ENCODE measurements at regions not wholly inside any gene's neighbourhood (a gene's known extent, or its start where the extent isn't known, plus 50 kb on each side); places are given as distances from the start of the nearest gene placed in this dataset.

DNA sequence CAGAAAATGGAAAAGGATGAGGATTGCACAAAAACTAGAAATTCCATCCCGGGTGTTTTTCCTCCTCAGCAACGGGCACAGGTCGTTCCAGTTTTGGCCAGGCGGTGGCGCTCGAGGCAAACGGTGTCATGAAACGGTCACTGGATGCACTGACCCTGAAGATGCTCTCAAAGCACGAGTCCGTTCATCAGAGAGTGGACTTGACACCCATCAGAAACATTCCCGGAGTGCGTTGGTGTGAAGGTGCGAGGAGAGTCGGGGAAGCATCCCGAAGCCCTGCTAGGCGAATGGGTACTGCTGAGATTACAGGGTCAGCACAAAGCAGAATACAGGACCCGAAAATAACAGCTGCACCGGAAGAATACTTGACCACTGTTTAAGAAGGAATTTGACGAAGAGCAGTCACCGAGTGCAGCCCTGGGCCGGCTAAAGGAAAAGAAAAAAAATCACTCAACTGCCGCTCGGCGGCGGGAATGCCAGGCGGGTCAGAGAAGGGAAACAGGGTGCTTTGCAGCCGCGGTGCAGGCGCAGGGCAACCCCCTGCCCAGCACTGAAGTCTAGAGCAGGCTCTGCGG is 71.7 kb upstream of the ETS2 start (continued):
- TF ChIP-seq, protein P1, sequence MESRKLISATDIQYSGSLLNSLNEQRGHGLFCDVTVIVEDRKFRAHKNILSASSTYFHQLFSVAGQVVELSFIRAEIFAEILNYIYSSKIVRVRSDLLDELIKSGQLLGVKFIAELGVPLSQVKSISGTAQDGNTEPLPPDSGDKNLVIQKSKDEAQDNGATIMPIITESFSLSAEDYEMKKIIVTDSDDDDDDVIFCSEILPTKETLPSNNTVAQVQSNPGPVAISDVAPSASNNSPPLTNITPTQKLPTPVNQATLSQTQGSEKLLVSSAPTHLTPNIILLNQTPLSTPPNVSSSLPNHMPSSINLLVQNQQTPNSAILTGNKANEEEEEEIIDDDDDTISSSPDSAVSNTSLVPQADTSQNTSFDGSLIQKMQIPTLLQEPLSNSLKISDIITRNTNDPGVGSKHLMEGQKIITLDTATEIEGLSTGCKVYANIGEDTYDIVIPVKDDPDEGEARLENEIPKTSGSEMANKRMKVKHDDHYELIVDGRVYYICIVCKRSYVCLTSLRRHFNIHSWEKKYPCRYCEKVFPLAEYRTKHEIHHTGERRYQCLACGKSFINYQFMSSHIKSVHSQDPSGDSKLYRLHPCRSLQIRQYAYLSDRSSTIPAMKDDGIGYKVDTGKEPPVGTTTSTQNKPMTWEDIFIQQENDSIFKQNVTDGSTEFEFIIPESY (CRISPR knock-in tag; IDR thresholded peaks at IDR 0.05), result 0 out of 2 replicates have a peak, but pooled peaks have one; percentile 14
- TF ChIP-seq ZNF235 (CRISPR knock-in tag; IDR thresholded peaks at IDR 0.05; ENCODE audit: borderline replicate concordance), result no peak
- TF ChIP-seq SMC3 (IDR thresholded peaks at IDR 0.05; ENCODE audit: low read length), result peak; percentile 90
- TF ChIP-seq ZNF354B (CRISPR knock-in tag; IDR thresholded peaks at IDR 0.05), result no peak
- TF ChIP-seq RARA (CRISPR knock-in tag; IDR thresholded peaks at IDR 0.05), result peak; percentile 55
- no peak for TF ChIP-seq ZSCAN30 (CRISPR knock-in tag; IDR thresholded peaks at IDR 0.05)
- no peak for TF ChIP-seq CBX1 (IDR thresholded peaks at IDR 0.05; ENCODE audit: low read depth)
- TF ChIP-seq, protein P2, sequence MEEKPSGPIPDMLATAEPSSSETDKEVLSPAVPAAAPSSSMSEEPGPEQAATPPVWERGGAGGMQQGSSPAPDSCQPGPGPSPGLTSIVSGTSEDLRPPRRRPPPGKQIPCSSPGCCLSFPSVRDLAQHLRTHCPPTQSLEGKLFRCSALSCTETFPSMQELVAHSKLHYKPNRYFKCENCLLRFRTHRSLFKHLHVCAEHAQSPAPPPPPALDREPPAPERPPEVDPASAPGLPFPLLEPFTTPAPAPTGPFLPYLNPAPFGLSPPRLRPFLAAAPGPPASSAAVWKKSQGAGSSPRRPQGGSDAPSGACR (CRISPR knock-in tag; IDR thresholded peaks at IDR 0.05), result peak; percentile 48; the same call in 1 of the 2 replicates
- TF ChIP-seq SSRP1 (CRISPR knock-in tag; IDR thresholded peaks at IDR 0.05), result 0 out of 2 replicates have a peak, but pooled peaks have one; percentile 39
- TF ChIP-seq, protein P3, sequence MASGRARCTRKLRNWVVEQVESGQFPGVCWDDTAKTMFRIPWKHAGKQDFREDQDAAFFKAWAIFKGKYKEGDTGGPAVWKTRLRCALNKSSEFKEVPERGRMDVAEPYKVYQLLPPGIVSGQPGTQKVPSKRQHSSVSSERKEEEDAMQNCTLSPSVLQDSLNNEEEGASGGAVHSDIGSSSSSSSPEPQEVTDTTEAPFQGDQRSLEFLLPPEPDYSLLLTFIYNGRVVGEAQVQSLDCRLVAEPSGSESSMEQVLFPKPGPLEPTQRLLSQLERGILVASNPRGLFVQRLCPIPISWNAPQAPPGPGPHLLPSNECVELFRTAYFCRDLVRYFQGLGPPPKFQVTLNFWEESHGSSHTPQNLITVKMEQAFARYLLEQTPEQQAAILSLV (CRISPR knock-in tag; IDR thresholded peaks at IDR 0.05; ENCODE audit: borderline replicate concordance), result peak; percentile 61; the same call in 1 of the 2 replicates
- no peak for TF ChIP-seq SAFB2 (CRISPR knock-in tag; IDR thresholded peaks at IDR 0.05; ENCODE audit: borderline replicate concordance, low read depth)
- TF ChIP-seq, protein P4, sequence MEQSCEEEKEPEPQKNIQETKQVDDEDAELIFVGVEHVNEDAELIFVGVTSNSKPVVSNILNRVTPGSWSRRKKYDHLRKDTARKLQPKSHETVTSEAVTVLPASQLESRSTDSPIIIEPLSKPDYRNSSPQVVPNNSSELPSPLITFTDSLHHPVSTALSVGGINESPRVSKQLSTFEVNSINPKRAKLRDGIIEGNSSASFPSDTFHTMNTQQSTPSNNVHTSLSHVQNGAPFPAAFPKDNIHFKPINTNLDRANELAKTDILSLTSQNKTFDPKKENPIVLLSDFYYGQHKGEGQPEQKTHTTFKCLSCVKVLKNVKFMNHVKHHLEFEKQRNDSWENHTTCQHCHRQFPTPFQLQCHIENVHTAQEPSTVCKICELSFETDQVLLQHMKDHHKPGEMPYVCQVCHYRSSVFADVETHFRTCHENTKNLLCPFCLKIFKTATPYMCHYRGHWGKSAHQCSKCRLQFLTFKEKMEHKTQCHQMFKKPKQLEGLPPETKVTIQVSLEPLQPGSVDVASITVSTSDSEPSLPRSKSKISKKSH (CRISPR knock-in tag; IDR thresholded peaks at IDR 0.05; ENCODE audit: borderline replicate concordance), result 0 out of 2 replicates have a peak, but pooled peaks have one; percentile 24
- TF ChIP-seq BCL6 (CRISPR knock-in tag; IDR thresholded peaks at IDR 0.05), result 0 out of 2 replicates have a peak, but pooled peaks have one; percentile 21
- TF ChIP-seq POGZ (CRISPR knock-in tag; IDR thresholded peaks at IDR 0.05), result 0 out of 2 replicates have a peak, but pooled peaks have one; percentile 58
- no peak for TF ChIP-seq TCF12 (IDR thresholded peaks at IDR 0.05)
- no peak for TF ChIP-seq TCF12 (CRISPR knock-in tag; IDR thresholded peaks at IDR 0.05)
- TF ChIP-seq GTF2F1 (IDR thresholded peaks at IDR 0.05; ENCODE audit: low read length), result no peak
- no peak for TF ChIP-seq ZNF160 (CRISPR knock-in tag; IDR thresholded peaks at IDR 0.05)
- TF ChIP-seq, protein P5, sequence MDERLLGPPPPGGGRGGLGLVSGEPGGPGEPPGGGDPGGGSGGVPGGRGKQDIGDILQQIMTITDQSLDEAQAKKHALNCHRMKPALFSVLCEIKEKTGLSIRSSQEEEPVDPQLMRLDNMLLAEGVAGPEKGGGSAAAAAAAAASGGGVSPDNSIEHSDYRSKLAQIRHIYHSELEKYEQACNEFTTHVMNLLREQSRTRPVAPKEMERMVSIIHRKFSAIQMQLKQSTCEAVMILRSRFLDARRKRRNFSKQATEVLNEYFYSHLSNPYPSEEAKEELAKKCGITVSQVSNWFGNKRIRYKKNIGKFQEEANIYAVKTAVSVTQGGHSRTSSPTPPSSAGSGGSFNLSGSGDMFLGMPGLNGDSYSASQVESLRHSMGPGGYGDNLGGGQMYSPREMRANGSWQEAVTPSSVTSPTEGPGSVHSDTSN (CRISPR knock-in tag; IDR thresholded peaks at IDR 0.05), result 0 out of 2 replicates have a peak, but pooled peaks have one; percentile 15
- TF ChIP-seq, protein P6, sequence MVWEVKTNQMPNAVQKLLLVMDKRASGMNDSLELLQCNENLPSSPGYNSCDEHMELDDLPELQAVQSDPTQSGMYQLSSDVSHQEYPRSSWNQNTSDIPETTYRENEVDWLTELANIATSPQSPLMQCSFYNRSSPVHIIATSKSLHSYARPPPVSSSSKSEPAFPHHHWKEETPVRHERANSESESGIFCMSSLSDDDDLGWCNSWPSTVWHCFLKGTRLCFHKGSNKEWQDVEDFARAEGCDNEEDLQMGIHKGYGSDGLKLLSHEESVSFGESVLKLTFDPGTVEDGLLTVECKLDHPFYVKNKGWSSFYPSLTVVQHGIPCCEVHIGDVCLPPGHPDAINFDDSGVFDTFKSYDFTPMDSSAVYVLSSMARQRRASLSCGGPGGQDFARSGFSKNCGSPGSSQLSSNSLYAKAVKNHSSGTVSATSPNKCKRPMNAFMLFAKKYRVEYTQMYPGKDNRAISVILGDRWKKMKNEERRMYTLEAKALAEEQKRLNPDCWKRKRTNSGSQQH (CRISPR knock-in tag; IDR thresholded peaks at IDR 0.05; ENCODE audit: low read depth), result no peak
- peak; percentile 49; the same call in 1 of the 2 replicates for TF ChIP-seq ZMYM3 (CRISPR knock-in tag; IDR thresholded peaks at IDR 0.05)
- TF ChIP-seq, protein P7, sequence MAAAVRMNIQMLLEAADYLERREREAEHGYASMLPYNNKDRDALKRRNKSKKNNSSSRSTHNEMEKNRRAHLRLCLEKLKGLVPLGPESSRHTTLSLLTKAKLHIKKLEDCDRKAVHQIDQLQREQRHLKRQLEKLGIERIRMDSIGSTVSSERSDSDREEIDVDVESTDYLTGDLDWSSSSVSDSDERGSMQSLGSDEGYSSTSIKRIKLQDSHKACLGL (CRISPR knock-in tag; IDR thresholded peaks at IDR 0.05), result no peak
- TF ChIP-seq ZBTB20 (CRISPR knock-in tag; IDR thresholded peaks at IDR 0.05; ENCODE audit: borderline replicate concordance, low read depth), result no peak
